Neural cell (in vitro differentiated cells): ENCODE measurements at regions not wholly inside any gene's neighbourhood (a gene's known extent, or its start where the extent isn't known, plus 50 kb on each side); places are given as distances from the start of the nearest gene placed in this dataset.

ENCODE experiments used
- H2AFZ ChIP-seq: fragments of 200-600, 300-800 bp; sonication (generic), shearing (Covaris generic); 2 replicates; pipeline ENCODE4 v1.6.0; 2014; ENCODE audit warnings: low read depth, mild to moderate bottlenecking, antibody characterized with exemption, low read length, moderate library complexity
- H3F3A ChIP-seq: fragments of 200-600 bp; shearing (Covaris generic); 2 replicates; pipeline ENCODE4 v1.6.1; 2016; ENCODE audit warnings: mild to moderate bottlenecking, moderate library complexity, mixed read lengths, antibody characterized with exemption, low read length; ENCODE audit not compliant: insufficient read depth, poor library complexity, severe bottlenecking
- H3K27ac ChIP-seq: fragments of 200-600, 300-800 bp; sonication (generic), shearing (Covaris generic); 2 replicates; pipeline ENCODE4 v1.5.1; 2014; ENCODE audit warnings: mild to moderate bottlenecking, low read length, moderate library complexity
- H3K27me3 ChIP-seq: fragments of 300-800, 200-600 bp; sonication (generic), shearing (Covaris generic); 2 replicates; pipeline ENCODE4 v1.6.0; 2014; ENCODE audit warnings: mild to moderate bottlenecking, low read depth, low read length, moderate library complexity; ENCODE audit not compliant: insufficient read depth
- H3K36me3 ChIP-seq: fragments of 300-800, 200-600 bp; sonication (generic), shearing (Covaris generic); 2 replicates; pipeline ENCODE4 v1.5.1; 2014; ENCODE audit warnings: mild to moderate bottlenecking, antibody characterized with exemption, low read length, moderate library complexity; ENCODE audit not compliant: insufficient read depth
- H3K4me2 ChIP-seq: fragments of 300-800, 200-600 bp; sonication (generic), shearing (Covaris generic); 2 replicates; pipeline ENCODE4 v1.6.0; 2014; ENCODE audit warnings: mild to moderate bottlenecking, low read length
- H3K4me3 ChIP-seq: fragments of 300-800, 200-600 bp; sonication (generic), shearing (Covaris generic); 2 replicates; pipeline ENCODE4 v1.5.1; 2014; ENCODE audit warnings: mild to moderate bottlenecking, low read length, moderate library complexity
- H3K79me2 ChIP-seq: fragments of 200-600 bp; shearing (Covaris generic); replicated peaks from 2 replicates; pipeline ENCODE4 v1.6.0; 2014; ENCODE audit warnings: mild to moderate bottlenecking, low read length, moderate library complexity; ENCODE audit not compliant: insufficient read depth
- H3K9ac ChIP-seq: fragments of 300-800, 200-600 bp; sonication (generic), shearing (Covaris generic); 2 replicates; pipeline ENCODE4 v1.6.1; 2016; ENCODE audit warnings: mild to moderate bottlenecking, low read length, mixed read lengths
- H3K9me2 ChIP-seq: fragments of 200-600 bp; shearing (Covaris generic); 2 replicates; pipeline ENCODE4 v1.6.1; 2016; ENCODE audit warnings: mild to moderate bottlenecking, low read length, mixed read lengths; ENCODE audit not compliant: insufficient read depth
- H3K9me3 ChIP-seq: fragments of 200-600, 300-800 bp; sonication (generic), shearing (Covaris generic); 2 replicates; pipeline ENCODE4 v1.6.1; 2016; ENCODE audit warnings: mild to moderate bottlenecking, mixed run types, low read length, moderate library complexity, mixed read lengths
- H4K20me1 ChIP-seq: fragments of 200-600 bp; shearing (Covaris generic); 2 replicates; pipeline ENCODE4 v1.6.1; 2016; ENCODE audit warnings: mild to moderate bottlenecking, mixed run types; ENCODE audit not compliant: insufficient read depth
- EP300 ChIP-seq: fragments of 450-650 bp; conservative IDR thresholded peaks from 2 replicates; pipeline ENCODE4 v1.6.1; 2014; ENCODE audit warnings: antibody characterized with exemption, mild to moderate bottlenecking, moderate library complexity; ENCODE audit not compliant: poor library complexity, severe bottlenecking
- EZH2 ChIP-seq: fragments of 200-600, 300-800 bp; shearing (Covaris generic), sonication (generic); IDR thresholded peaks from 2 replicates; pipeline ENCODE4 v1.6.1; 2014; ENCODE audit warnings: antibody characterized with exemption, low read length, borderline replicate concordance, mild to moderate bottlenecking; ENCODE audit not compliant: insufficient read depth, poor library complexity, severe bottlenecking
- MXI1 ChIP-seq: fragments of 450-650 bp; conservative IDR thresholded peaks from 2 replicates; pipeline ENCODE4 v1.6.1; 2014; ENCODE audit warnings: antibody characterized with exemption, mild to moderate bottlenecking; ENCODE audit not compliant: poor library complexity, severe bottlenecking
- POLR2AphosphoS5 ChIP-seq: IDR thresholded peaks from 2 replicates; pipeline ENCODE4 v1.6.1; 2012
- RAD21 ChIP-seq: fragments of 450-650 bp; conservative IDR thresholded peaks from 2 replicates; pipeline ENCODE4 v1.6.1; 2014; ENCODE audit warnings: antibody characterized with exemption, mild to moderate bottlenecking, moderate library complexity
- SMC3 ChIP-seq: fragments of 450-650 bp; conservative IDR thresholded peaks from 2 replicates; pipeline ENCODE4 v1.6.1; 2014; ENCODE audit warnings: antibody characterized with exemption, mild to moderate bottlenecking, moderate library complexity; ENCODE audit not compliant: poor library complexity
- TAF1 ChIP-seq: IDR thresholded peaks from 2 replicates; pipeline ENCODE4 v1.6.1; 2012; ENCODE audit warnings: low read depth
- TF ChIP-seq, protein P1 (sequence below): fragments of 450-650 bp; IDR thresholded peaks from 2 replicates; pipeline ENCODE4 v1.5.1; 2014; ENCODE audit warnings: antibody characterized with exemption, mild to moderate bottlenecking, moderate library complexity; ENCODE audit not compliant: poor library complexity, severe bottlenecking
- TF ChIP-seq, protein P2 (sequence below): IDR thresholded peaks from 2 replicates; pipeline ENCODE4 v1.6.1; 2012; ENCODE audit warnings: borderline replicate concordance

DNA sequence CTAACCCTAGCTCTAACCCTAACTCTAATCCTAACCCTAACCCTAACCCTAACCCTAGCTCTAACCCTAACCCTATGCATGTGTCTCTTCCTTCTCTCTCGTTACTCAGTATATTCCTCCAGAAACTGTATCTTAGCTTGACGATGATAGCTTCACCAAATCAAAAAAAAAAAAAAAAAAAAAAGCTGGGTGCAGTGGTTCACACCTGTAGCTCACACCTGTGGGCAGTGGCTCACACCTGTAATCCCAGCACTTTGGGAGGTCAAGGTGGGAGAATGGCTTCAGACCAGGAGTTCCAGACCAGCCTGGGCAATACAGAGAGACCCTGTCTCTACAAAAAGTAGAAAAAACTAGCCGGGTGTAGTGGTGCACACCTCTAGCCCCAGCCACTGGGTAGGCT lies 414.0 kb downstream of the GATA3 start (continued):
- TF ChIP-seq, protein P1, sequence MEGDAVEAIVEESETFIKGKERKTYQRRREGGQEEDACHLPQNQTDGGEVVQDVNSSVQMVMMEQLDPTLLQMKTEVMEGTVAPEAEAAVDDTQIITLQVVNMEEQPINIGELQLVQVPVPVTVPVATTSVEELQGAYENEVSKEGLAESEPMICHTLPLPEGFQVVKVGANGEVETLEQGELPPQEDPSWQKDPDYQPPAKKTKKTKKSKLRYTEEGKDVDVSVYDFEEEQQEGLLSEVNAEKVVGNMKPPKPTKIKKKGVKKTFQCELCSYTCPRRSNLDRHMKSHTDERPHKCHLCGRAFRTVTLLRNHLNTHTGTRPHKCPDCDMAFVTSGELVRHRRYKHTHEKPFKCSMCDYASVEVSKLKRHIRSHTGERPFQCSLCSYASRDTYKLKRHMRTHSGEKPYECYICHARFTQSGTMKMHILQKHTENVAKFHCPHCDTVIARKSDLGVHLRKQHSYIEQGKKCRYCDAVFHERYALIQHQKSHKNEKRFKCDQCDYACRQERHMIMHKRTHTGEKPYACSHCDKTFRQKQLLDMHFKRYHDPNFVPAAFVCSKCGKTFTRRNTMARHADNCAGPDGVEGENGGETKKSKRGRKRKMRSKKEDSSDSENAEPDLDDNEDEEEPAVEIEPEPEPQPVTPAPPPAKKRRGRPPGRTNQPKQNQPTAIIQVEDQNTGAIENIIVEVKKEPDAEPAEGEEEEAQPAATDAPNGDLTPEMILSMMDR, result no peak
- TF ChIP-seq EP300, result no peak
- TF ChIP-seq POLR2AphosphoS5, result no peak

DNA sequence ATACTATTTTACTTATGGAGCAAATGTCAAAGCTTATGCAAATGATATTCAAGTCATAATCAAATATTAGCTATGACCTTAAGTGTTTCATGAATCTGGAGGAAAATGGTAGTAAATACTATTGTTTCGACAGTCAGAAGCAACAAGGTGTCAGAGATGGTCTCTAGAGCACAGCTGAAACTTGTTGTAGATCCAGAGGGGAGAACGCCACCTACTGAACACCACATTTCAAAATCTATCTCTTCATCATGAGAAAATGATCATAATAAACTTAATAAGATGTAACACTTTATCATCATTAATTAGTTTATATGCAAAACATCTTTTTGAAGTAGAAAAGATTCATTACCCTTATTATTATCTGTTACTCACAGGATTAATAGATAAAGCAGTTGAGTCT lies 418.7 kb downstream of the GATA3 start:
- TF ChIP-seq SMC3, result no peak
- no peak for TF ChIP-seq POLR2AphosphoS5
- TF ChIP-seq EP300, result no peak
- TF ChIP-seq, protein P1, result no peak
- no peak for TF ChIP-seq TAF1
- Histone ChIP-seq H3K27ac (no peak overlapping the region), H3K9me2 (no peaks in the 10 kb centered on the region)

DNA sequence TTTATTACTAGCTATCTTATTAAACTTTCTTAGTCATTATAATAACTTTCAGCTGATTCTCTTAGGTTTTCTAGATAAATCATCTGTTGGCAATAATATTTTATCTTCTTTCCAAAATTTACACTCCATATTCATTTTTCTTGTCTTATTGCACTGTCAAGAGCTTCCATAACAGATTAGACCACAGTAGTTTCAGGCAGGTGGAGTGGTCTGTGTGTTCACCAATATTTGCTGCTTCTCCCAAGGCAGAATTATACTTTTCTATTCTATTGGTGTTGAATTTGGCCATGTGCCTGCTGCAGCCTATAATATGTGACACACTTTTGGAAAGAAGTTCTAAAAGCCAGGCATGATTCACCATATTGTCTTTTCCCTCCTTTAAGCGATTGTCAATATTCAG lies 422.8 kb downstream of the GATA3 start:
- Histone ChIP-seq H3K9ac (no peak overlapping the region), H2AFZ (no peak overlapping the region), H3F3A (no peaks in the 10 kb centered on the region), H4K20me1 (no peaks in the 10 kb centered on the region), H3K4me2 (no peak overlapping the region), H3K79me2 (no peaks in the 10 kb centered on the region), H3K27me3 (no peaks in the 10 kb centered on the region), H3K27ac (no peak overlapping the region), H3K36me3 (no peaks in the 10 kb centered on the region), H3K9me2 (no peaks in the 10 kb centered on the region), H3K9me3 (no peaks in the 10 kb centered on the region), H3K4me3 (no peak overlapping the region)
- TF ChIP-seq, protein P1, result no peak
- TF ChIP-seq POLR2AphosphoS5 (no peak), EZH2 (no peak), TAF1 (no peak), RAD21 (no peak), MXI1 (no peak), EP300 (no peak), SMC3 (no peak)
- TF ChIP-seq, protein P2, sequence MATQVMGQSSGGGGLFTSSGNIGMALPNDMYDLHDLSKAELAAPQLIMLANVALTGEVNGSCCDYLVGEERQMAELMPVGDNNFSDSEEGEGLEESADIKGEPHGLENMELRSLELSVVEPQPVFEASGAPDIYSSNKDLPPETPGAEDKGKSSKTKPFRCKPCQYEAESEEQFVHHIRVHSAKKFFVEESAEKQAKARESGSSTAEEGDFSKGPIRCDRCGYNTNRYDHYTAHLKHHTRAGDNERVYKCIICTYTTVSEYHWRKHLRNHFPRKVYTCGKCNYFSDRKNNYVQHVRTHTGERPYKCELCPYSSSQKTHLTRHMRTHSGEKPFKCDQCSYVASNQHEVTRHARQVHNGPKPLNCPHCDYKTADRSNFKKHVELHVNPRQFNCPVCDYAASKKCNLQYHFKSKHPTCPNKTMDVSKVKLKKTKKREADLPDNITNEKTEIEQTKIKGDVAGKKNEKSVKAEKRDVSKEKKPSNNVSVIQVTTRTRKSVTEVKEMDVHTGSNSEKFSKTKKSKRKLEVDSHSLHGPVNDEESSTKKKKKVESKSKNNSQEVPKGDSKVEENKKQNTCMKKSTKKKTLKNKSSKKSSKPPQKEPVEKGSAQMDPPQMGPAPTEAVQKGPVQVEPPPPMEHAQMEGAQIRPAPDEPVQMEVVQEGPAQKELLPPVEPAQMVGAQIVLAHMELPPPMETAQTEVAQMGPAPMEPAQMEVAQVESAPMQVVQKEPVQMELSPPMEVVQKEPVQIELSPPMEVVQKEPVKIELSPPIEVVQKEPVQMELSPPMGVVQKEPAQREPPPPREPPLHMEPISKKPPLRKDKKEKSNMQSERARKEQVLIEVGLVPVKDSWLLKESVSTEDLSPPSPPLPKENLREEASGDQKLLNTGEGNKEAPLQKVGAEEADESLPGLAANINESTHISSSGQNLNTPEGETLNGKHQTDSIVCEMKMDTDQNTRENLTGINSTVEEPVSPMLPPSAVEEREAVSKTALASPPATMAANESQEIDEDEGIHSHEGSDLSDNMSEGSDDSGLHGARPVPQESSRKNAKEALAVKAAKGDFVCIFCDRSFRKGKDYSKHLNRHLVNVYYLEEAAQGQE, result no peak

More for the DNA sequence above, 418.7 kb downstream of the GATA3 start:
- Histone ChIP-seq H3K4me2 (no peak overlapping the region), H3K9me3 (no peaks in the 10 kb centered on the region), H3K27me3 (no peaks in the 10 kb centered on the region), H2AFZ (no peak overlapping the region), H4K20me1 (no peaks in the 10 kb centered on the region), H3K79me2 (no peaks in the 10 kb centered on the region), H3F3A (no peaks in the 10 kb centered on the region), H3K9ac (no peak overlapping the region), H3K4me3 (no peak overlapping the region), H3K36me3 (no peaks in the 10 kb centered on the region)
